GM18951 (cell line): ENCODE measurements at regions not wholly inside any gene's neighbourhood (a gene's known extent, or its start where the extent isn't known, plus 50 kb on each side); places are given as distances from the start of the nearest gene placed in this dataset.

Source experiments
- POLR2A ChIP-seq: IDR thresholded peaks from 4 replicates; pipeline ENCODE4 v1.6.1; 2011; ENCODE audit warnings: mild to moderate bottlenecking; ENCODE audit not compliant: insufficient read length, insufficient read depth; ENCODE audit errors: extremely low read depth
- in situ Hi-C: fragments of 300-500 bp; cut with MboI; formaldehyde crosslinking; loops from one replicate; pipeline ENCODE4 v1.12.0; 2022; ENCODE audit warnings: low sequenced_read_pairs, mixed read lengths, inconsistent platforms; ENCODE audit not compliant: unreplicated experiment

- no peak for TF ChIP-seq POLR2A
- in situ Hi-C loops = no loop called here
These were observed 1126.2 kb downstream of the BRD1 start for GRCh38 chr22:48701296-48702030.

- in situ Hi-C loops = no loop called here
- no peak for TF ChIP-seq POLR2A
These were observed 1126.9 kb downstream of the BRD1 start for GRCh38 chr22:48700566-48701295.

- no peak for TF ChIP-seq POLR2A
- in situ Hi-C loops = no loop called here
These were observed 1127.5 kb downstream of the BRD1 start for GRCh38 chr22:48700180-48700565.

- in situ Hi-C loops = no loop called here
- no peak for TF ChIP-seq POLR2A
These were observed 1128.2 kb downstream of the BRD1 start for GRCh38 chr22:48699511-48699910.

- in situ Hi-C loops = no loop called here
- TF ChIP-seq POLR2A = no peak
These were observed 1129.1 kb downstream of the BRD1 start for GRCh38 chr22:48698618-48699017.

- TF ChIP-seq POLR2A = no peak
- in situ Hi-C loops = no loop called here
These were observed 1129.9 kb downstream of the BRD1 start for GRCh38 chr22:48697694-48698276.

GRCh38 chr22:48697223-48697622 lies 1130.5 kb downstream of the BRD1 start:
- in situ Hi-C loops = no loop called here
- TF ChIP-seq POLR2A = no peak

- no peak for TF ChIP-seq POLR2A
- in situ Hi-C loops = no loop called here
These were observed 1131.3 kb downstream of the BRD1 start for GRCh38 chr22:48696371-48696770.

GRCh38 chr22:48695731-48696305 lies 1131.9 kb downstream of the BRD1 start:
- no peak for TF ChIP-seq POLR2A
- in situ Hi-C loops = no loop called here

- TF ChIP-seq POLR2A = no peak
- in situ Hi-C loops = no loop called here
These were observed 1132.4 kb downstream of the BRD1 start for GRCh38 chr22:48695251-48695650.

GRCh38 chr22:48694296-48694883 lies 1133.3 kb downstream of the BRD1 start:
- in situ Hi-C loops = no loop called here
- no peak for TF ChIP-seq POLR2A

- no peak for TF ChIP-seq POLR2A
- in situ Hi-C loops = no loop called here
These were observed 1134.1 kb downstream of the BRD1 start for GRCh38 chr22:48693377-48694135.
